SKM-1 (cell line): ENCODE measurements at regions not wholly inside any gene's neighbourhood (a gene's known extent, or its start where the extent isn't known, plus 50 kb on each side); places are given as distances from the start of the nearest gene placed in this dataset.

Source experiments
- DNase-seq: peaks from one replicate; lab custom pipeline; 2025; ENCODE audit not compliant: unreplicated experiment; lab: John Stamatoyannopoulos, UW

DNA sequence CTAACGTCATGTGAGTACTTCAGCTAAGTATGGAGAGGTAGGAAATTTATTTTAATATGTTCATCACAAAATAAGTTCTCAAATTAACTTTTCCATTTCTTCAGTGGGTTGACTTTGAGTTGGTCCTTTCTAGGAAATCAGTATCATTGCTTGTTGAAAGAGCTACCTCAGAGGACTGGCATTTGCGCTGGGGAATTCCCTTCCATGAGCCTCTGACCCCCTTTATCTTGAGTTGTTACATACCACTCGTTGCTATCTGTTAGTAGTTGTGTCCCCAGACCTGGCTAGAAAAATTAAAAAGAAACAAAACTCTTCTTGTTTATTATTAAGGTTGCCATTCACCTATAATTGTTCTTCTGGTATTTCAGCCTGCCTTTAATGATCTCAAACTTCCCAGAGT, 96.8 kb upstream of the ROBO2 start:
- no peak for DNase-seq

DNA sequence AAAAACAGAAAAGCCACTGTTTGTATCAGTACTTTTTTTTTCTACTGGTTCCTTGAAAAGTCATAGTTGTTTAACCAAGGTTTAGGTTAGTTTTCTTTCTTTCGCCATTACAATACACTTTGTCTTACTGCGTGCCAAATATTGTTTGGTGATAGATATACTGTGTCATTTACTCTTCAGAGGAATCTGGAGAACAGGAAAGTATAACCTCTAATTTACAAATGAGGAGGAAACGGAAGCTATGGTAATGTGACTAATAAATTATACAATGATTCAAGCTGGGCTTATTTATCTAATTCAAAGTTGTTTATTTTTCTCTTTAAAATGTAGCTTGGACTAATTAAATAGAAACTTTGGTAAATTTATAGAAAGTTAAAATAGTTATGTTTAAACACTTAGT, 96.2 kb upstream of the ROBO2 start:
- no peak for DNase-seq

DNA sequence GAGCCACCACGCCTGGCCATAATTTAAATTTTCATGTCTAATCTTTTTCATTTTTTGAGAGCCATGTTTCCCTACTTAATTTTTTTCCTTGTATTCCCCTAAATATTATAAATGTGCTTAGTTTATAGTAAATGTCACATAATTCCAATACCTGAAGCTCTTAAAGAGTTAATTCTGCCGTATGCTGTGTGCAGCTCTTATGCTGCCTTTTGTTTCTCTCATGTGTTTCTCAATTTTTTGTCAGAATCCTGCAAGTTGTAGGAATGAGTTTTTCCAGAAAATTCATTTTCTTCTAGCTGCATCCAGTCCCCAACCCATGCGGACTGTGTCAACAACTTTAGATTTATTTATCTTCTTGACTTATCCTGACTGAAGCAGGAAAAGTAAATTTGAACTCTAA, 90.9 kb upstream of the ROBO2 start:
- no peak for DNase-seq

DNA sequence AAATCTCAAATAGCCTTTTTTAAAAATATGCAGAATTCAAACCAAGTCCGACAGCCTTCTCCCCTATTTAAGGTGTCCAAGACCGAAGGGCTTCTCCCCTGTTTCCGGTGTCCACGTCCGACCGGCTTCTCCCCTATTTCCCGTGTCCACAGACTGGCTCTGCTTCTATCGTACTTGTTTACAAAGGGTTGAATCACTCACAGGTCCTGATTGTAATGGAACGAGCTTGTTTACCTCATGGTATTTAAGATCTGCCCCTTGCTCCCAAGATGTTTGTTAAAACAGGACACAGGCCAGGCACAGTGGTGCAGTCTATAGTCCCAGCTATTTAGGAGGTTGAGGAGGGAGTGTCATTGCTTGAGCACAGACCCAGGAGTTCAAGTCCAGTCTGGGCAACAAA, 90.4 kb upstream of the ROBO2 start:
- DNase-seq = no peak

DNA sequence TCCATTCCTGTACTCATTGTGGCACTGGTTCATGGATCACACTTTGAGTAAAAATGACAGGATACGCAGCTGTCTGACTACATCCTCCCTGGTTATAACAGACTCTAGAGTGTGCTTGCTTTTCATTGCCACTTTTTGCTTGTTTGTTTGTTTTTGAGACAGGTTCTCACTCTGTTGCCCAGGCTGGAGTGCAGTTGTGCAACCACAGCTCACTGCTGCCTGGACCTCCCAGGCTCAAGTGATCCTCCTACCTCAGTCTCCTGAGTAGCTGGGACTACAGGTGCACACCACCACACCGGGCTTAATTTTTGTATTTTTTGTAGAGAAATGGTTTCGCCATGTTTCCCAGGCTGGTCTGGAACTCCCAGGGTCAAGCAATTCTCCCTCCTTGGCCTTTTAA, 89.3 kb upstream of the ROBO2 start:
- no peak for DNase-seq

DNA sequence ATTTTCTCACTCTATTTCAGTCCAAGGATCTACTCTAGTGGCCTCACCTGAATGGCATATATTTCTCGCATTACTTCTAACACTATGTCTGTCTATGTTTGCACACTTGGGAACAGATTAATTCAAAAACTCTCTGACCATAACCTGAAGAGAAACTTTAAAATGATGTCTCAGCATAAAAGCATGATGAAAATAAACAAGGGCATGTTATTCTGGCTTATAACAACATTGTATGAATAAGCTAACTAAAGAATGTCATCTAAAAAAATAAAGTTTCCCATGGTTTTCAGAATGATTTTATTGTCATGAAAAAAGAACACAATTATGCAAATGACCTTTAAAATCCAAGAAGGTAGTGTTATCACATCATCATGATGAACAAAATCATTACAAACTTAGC, 85.5 kb upstream of the ROBO2 start:
- no peak for DNase-seq

DNA sequence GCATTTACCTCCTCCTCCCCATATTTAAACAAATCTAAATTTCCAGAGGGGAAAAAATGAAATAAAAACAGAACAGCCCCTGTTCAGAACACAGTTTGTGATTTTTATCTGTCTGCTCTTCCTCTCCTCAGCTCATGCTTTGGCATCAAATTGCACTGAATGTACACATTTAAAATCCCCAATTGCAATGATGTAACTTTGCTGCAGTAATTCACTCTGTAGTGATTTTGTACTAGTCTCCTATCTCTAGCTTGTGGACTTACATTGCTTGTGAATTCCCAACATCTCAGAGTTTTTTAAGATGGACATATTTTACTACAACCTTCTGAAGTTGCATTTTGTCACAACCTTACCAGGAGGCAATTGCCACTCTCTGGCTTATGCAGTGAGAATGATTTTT, 81.6 kb upstream of the ROBO2 start:
- DNase-seq = no peak

DNA sequence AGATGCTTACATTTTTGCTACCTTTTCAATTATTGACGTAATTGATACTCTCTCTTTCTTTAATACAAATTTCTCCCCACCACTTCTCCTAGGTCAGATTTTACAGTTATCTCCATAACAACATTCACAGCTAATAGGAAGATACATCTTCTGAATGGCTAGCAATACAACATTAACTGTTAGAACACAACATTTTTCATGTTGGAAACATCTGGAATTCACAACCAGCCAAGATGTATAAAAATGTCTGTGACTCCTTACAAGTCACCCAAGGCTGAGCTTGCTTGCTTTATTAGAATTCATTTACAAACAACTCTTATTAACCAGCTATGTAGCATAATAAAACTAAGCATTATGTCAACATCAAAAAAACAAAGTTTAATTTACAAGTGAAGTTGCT, 81.0 kb upstream of the ROBO2 start:
- no peak for DNase-seq

DNA sequence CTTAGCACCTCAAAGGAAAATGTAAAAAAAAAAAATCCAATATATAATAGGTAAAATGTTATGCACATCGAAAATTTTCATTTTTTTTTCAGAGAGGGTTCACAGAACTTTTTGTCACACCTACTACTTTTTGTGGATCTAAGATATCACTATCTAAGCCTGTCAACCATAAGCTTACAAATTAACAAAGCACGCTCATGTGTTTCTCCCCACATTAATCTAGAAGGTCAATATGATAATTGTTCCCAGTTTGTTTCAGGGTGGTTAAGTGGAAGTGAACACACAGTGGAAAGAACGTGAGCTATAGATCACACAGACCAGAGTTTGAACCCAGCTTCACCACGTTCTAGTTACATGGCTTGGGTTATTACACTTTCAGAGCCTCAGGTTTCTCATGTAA, 78.6 kb upstream of the ROBO2 start:
- DNase-seq = no peak

DNA sequence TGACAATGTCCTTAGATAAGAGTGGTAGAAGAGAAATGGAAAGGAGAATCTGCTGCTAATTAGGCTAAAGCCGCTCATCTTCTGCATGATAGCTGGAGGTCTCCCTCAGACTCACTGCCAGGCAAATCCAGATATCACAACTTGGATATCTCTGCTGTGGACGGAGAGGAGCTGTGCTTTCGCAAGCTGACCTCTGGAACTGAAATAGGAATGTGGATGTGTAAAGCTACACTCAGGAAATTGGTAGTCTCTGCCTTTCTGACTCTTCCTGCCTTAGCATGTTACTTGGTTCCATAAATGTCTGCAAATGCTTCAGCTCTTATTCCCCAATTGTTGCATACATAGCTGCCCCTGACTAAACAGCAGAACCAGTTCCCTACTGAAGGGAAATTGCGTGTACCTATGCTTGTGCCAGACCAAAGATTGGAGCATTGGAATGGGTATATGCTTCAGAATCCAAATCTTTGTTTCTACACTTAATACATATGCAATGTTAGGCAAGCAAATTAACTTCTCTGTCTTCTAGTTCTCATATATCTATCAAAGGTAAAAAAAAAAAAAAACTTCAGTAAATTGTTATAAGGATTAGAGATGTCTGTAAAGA, 74.7 kb upstream of the ROBO2 start:
- DNase-seq = no peak

DNA sequence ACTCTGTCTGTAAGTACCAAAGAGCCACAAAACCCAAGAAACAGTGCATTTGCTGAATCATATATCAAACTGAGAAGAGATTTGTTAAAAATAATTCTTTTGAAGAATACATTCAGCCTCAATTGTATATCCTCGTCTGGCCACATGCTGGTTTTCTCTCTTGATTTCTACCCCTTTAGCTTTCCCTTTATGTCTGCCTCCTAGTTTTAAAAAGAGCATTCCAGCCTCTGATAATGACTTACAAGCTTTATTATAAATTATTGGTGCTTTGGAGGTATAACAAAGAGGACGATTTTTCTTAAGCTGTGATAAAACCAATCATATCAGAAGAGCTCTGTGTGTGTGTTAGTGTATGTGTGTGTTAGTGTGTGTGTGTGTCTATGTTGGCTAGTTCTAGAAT, 70.4 kb upstream of the ROBO2 start:
- DNase-seq = no peak

DNA sequence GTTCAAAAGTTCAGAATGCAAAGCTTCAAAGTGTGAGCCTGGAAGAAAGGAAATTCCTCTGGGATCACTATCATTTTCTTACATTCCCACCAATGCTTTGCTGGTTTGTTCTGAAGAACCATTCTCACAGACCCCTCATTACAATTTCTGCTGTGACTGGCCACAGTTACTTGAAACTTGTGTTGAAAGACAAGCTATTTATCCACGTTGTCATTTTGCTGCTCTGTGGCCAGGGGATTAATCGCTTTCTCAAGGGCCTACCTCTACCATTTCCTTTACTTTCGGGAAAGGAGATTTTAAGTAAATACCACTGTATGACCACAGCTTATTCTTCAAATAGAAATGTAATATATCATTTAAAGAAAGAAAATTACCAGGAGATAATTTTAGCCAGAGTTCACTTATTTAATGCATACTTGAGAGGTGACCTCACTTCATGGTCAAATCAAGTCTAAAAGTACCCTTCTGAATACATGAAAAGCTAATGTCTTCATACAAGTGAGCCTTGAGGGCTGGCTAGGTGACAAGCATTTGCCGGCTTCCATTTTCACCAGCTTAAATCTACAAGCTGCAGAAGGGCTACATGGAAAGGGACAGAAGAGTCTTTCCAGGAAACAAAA, 69.8 kb upstream of the ROBO2 start:
- DNase-seq = no peak

DNA sequence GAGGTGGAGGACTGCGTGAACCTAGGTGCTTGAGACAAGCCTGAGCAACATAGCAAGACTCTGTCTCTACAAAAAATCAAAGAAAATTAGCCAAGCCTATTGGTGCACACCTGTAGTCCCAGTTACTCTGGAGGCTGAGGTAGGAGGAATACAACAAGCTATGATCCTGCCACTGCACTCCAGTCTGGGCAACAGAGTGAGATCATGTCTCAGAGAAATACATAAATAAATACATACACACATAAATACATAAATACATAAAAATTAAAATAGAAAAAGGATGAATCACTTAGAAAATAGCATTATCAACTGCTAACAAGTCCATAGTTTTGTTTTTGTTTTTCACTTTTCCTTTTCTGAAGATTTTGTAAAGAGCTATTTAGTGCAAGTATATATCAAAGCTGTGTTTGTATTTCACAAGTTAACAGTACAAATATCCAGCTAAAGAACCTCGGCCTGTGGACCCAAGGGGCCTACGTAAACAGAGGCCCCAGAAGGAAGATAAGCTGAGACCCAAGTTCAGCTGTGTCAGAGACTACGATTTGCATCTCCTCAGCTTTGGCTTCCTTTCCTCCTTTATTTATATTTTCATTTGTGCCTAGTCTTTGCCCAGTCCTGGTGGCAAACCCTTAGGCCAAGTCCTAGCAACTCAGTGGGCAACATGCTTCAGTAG, 67.1 kb upstream of the ROBO2 start:
- no peak for DNase-seq

DNA sequence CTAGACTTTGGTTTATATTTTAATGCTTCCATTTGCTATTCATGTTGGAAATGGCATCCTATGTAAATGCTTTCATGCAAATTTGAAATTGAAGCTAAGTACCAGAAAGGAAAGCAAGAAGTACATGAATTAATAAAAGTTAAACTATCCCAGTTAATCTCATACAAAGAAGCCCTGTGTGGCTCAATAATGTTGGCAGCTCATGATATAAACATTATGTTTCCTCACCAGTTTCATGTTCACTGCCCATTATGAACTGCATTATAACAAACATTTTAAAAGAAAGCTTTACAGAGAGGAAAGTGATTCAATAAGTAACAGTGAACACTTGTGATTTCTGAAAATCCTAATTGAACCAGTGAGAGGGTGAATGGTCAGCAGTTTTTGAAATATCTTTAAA, 62.9 kb upstream of the ROBO2 start:
- no peak for DNase-seq

DNA sequence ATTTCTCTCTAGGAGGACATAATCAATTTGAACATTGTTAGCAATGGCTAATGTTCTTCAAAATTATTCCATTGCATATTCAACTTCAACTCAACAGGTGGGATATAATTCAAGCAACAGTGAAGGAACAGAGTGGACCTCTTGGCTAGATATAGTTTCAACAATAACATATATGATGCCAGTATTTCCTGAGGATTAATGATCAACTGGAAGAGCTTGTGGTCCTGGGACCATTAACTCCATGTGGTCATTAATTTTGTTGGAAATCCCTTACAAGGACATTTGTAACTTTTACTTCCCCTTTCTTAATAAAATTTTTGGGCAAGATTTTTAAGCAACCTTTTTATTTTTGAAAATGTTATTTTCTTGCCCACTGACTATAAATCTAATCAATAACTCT, 54.3 kb upstream of the ROBO2 start:
- DNase-seq = no peak

DNA sequence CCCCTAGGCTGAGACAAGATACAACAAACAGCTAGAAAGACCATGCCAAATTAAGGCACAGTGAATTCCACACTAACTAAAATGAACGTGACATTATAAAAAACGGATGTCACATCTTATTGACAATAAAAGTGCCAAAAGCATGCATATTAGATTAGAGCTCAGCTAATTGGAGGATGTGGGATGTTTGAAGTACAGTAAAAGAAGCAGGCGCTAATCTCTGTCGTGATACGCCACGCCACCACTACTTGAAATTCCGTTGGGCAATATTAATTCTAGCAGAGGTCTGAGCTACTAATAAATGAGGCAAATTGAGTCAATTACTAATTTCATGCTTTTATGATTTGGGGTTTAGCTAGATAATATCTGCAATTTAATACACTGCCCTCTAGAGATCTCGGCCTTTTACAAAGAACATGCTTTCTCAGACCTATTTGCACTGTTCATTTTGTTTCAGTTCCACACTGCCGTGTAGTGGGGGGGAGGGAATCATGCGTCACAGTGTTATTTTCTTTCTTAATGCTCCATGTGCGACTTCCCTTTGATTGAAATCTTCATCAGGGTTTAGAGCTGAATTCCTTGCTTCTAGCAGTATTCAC, 52.9 kb upstream of the ROBO2 start:
- DNase-seq = no peak
